ENCODE measurements at regions not wholly inside any gene's neighbourhood (a gene's known extent, or its start where the extent isn't known, plus 50 kb on each side); places are given as distances from the start of the nearest gene placed in this dataset.
"Not testable (repeated sequence)": the region's sequence is repeated elsewhere in the genome, so short reads cannot be mapped to it uniquely, and the experiment has no call there.

DNA sequence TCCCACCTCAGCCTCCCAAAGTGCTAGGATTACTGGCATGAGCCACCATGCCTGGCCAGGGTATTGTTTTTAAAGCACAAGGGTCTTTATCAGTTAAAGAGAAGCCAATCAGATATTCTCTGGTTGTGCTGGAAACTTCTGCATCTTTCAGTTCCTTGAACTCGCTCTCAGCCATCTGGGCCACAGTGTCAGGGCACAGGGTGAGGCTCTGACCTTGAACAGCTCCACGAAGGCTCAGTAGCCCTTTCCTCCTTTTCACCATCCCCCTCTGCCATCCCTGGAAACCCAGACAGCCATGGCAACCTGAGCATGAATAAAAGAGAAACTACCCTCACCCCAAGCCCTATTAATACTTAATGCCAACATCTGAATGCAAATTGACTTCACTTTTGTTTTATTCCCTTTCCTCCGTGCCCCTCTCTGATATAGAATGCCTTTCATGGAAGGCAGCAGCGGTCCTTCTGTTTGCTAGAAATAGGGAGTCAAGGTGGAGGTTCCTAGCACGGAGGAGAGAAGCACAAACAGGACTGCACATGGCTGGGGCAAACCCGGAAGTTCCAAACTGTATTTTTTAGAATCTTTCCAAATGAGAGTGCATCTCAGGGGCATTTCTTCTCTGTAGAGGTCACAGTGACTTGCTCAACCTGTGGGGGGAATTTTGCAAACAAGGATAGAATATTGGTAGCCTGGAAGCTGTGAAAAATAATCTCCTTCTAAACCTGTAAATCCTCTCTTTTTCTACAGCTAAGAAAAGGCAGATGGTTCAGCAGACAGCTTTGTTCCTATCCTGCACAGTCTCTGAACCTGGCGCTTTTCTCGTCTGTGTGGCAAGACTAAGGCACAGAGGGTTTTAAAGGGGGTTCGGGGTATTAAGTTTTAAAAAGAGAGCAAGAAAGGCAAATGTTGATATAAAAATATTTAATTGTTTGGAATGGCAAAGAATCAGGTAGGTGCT, 176.4 kb upstream of the RREB1 start:
- DNase-seq (ENCODE audit: insufficient read length, low spot score) = no peak
- TF ChIP-seq POLR2A (IDR thresholded peaks at IDR 0.05; ENCODE audit: low read depth, low read length) = no peak
- FAIRE-seq = no peak

- no peak for FAIRE-seq
- no peak for TF ChIP-seq POLR2A (IDR thresholded peaks at IDR 0.05; ENCODE audit: low read depth, low read length)
Measured at GRCh38 chr6:6932341-6932740, 175.4 kb upstream of the RREB1 start.

DNA sequence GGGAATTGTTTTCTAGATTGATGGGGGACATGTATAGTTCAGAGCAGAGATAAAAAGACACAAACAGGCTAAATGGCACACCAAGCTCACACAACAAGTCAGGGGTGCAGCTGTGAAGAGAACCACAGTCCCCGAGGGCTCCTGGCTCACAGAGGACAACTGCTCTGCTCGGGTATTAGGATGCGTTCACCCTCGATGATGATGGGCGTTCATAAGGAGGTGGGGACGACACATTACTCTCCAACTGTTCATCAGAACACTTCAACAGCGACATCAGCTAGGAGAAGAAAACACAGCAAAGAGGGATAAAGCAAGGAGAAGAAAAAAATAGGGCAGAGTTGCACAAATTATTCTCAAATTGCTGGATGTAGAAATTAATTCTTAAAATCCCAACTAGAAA, 174.8 kb upstream of the RREB1 start:
- no peak for TF ChIP-seq POLR2A (IDR thresholded peaks at IDR 0.05; ENCODE audit: low read depth, low read length)
- no peak for FAIRE-seq
- DNase-seq (ENCODE audit: insufficient read length, low spot score) = no peak

More at GRCh38 chr6:6932341-6932740, 175.4 kb upstream of the RREB1 start:
- DNase-seq (ENCODE audit: insufficient read length, low spot score) = no peak

GRCh38 chr6:6940031-6941025, 167.4 kb upstream of the RREB1 start:
- DNase-seq (ENCODE audit: insufficient read length, low spot score) (no peak), FAIRE-seq (no peak)
- TF ChIP-seq POLR2A (IDR thresholded peaks at IDR 0.05; ENCODE audit: low read depth, low read length) = no peak

DNA sequence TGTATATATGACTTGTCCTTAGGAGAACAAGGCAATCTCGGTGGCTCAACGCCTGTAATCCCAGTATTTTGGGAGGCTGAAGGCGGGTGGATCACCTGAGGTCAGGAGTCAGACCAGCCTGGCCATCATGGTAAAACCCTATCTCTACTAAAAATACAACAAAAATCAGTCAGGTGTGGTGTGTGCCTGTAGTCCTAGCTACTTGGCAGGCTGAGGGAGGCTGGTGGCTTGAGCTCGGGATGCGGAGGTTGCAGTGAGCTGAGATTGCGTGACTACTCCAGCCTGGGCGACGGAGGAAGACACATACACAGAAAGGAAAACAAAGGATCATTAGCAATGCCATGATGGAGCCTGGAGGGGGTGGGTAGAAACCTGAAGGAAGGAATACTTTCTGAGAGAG, 166.6 kb upstream of the RREB1 start:
- TF ChIP-seq POLR2A (IDR thresholded peaks at IDR 0.05; ENCODE audit: low read depth, low read length) = no peak
- FAIRE-seq (no peak), DNase-seq (ENCODE audit: insufficient read length, low spot score) (no peak)

- DNase-seq (ENCODE audit: insufficient read length, low spot score) (no peak), FAIRE-seq (no peak)
- no peak for TF ChIP-seq POLR2A (IDR thresholded peaks at IDR 0.05; ENCODE audit: low read depth, low read length)
Measured at GRCh38 chr6:6942091-6942490, 165.7 kb upstream of the RREB1 start.

DNA sequence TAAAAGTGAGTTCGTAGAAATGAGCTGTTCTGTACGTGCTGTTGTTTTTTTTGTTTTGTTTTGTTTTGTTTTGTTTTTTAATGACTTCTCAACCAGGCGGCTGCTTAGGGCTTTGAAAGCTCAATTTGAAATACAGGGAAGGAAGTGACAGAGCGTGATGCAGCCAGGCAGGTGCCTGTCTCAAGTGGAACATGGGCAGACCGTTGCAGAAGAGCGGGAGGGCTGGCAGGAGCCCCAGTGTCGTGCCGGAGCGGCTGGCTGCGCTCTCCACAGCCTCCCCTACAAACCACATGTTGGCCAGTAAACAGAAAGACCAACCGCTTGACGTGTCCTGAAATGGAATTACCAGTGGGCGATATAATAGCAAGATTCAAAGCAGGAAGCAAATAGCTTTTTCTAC, 164.9 kb upstream of the RREB1 start:
- TF ChIP-seq POLR2A (IDR thresholded peaks at IDR 0.05; ENCODE audit: low read depth, low read length) = no peak
- DNase-seq (ENCODE audit: insufficient read length, low spot score) = no peak
- no peak for FAIRE-seq

GRCh38 chr6:6943421-6943820, 164.3 kb upstream of the RREB1 start:
- DNase-seq (ENCODE audit: insufficient read length, low spot score) (no peak), FAIRE-seq (no peak)
- TF ChIP-seq POLR2A (IDR thresholded peaks at IDR 0.05; ENCODE audit: low read depth, low read length) = no peak

GRCh38 chr6:6946206-6947155, 161.3 kb upstream of the RREB1 start:
- TF ChIP-seq POLR2A (IDR thresholded peaks at IDR 0.05; ENCODE audit: low read depth, low read length) = no peak
- DNase-seq (ENCODE audit: insufficient read length, low spot score) = no peak
- FAIRE-seq = no peak

DNA sequence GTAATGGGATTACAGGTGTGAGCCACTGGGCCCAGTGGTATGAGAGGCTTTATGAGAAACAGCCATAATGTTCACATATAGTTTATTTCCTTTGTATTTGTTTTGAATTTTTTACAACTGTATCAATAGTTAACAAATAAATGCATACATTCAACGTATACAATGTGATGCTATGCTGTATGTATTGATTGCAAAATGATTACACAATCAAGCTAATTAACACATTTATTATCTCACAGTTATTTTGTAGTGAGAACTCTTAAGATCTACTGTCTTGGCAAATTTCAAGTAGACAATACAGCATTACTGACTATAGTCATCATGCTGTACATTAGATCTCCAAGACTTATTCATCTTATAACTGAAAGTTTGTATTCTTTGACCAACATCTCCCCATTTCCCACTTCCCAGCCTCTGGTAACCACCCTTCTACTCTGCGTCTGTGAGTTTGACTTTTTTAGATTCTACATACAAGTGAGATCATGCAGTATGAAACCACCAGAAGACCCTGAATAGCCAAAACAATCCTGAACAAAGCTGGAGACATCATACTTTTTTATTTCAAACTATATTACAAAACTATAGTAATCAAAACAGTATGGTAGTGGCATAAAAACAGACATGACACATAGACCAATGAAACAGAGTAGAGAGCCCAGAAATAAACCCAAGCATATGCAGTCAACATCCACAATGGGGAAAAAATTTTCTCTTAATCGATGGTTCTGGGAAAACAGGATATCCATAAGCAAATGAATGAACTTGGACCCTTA, 157.2 kb upstream of the RREB1 start:
- TF ChIP-seq POLR2A (IDR thresholded peaks at IDR 0.05; ENCODE audit: low read depth, low read length) = no peak
- DNase-seq (ENCODE audit: insufficient read length, low spot score) (no peak), FAIRE-seq (no peak)

DNA sequence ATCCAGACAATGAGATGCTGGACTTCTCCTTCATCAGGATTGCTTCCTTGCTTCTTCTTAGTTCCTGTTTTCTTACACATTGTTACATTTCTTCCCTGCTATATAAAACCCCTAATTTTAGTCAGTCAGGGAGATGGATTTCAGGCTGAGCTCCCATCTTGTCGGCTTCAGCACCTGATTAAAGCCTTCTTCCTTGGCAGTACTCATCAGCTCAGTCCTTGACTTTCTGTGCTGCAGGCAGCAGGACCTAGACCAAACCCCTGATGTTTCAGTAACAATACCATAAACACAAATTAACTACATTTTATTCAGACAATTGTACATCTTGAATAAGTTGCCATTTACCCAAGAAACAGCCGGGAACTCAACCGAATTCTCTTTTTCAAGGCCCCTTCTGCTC, 156.4 kb upstream of the RREB1 start:
- no peak for FAIRE-seq
- no peak for DNase-seq (ENCODE audit: insufficient read length, low spot score)
- TF ChIP-seq POLR2A (IDR thresholded peaks at IDR 0.05; ENCODE audit: low read depth, low read length) = no peak

GRCh38 chr6:6952484-6952883, 155.3 kb upstream of the RREB1 start:
- DNase-seq (ENCODE audit: insufficient read length, low spot score) = no peak

GRCh38 chr6:6952927-6953326, 154.8 kb upstream of the RREB1 start:
- not testable (repeated sequence) for DNase-seq (ENCODE audit: insufficient read length, low spot score); FAIRE-seq

More at GRCh38 chr6:6952484-6952883, 155.3 kb upstream of the RREB1 start:
- TF ChIP-seq POLR2A (IDR thresholded peaks at IDR 0.05; ENCODE audit: low read depth, low read length) = no peak
- FAIRE-seq = no peak
